ENCODE measurements at regions not wholly inside any gene's neighbourhood (a gene's known extent, or its start where the extent isn't known, plus 50 kb on each side); places are given as distances from the start of the nearest gene placed in this dataset.

DNA sequence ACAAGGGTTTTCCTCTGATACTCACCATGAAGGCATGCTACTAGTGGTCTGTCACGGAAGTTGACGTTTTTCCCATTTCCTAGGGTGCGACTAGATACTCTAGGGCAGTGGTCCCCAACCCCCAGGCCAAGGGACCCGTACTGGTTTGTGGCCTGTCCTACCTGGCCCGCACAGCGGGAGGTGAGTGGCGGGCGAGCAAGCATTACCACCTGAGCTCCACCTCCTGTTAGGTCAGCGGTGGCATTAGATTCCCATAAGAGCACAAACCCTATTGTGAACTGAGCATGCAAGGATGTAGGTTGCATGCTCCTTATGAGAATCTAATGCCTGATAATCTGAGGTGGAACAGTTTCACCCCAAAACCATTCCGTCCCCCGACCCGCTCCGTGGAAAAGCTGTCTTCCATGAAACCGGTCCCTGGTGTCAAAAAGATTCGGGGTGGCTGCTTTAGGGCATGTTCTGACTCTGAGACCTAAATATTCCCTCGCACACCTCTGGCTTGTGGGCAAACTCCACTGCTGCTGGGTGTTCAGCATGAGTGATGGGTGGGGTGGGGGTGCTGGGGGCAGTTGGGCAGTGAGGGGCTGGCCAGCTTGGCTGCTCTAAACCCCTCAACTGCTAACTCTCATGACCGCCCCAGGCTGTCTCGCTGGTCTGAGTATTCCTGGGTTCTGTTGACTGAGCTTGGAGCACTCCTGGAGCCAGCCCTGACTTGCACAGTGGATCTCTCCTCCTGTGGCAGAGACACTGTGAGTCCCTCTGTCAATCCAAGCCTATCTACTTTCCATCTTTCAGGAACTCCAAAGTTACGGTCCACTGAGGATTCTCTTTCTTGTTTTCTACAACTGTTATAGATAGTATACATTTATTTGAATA, 78.3 kb upstream of the NEK6 start:
- Histone ChIP-seq H3K9me1 (ENCODE audit: control insufficient read depth, extremely low read depth, insufficient read depth, low read length) (no peaks in the 10 kb centered on the region), H4K20me1 (ENCODE audit: control insufficient read depth, extremely low read depth, insufficient read depth, low read length) (no peaks in the 10 kb centered on the region), H3K36me3 (ENCODE audit: control insufficient read depth in 2 of 2, extremely low read depth in 1 of 2, insufficient read depth in 2 of 2, low read length in 2 of 2) (no peaks in the 10 kb centered on the region), H3K9me3 (ENCODE audit: control insufficient read depth, low read depth, low read length) (no peaks in the 10 kb centered on the region), H3K79me2 (ENCODE audit: control insufficient read depth, insufficient read depth, low read length) (no peaks in the 10 kb centered on the region), H3K27me3 (ENCODE audit: control insufficient read depth, extremely low read depth, insufficient read depth, low read length) (peaks cover 13% of the 10 kb centered on the region), H3K27ac (ENCODE audit: control insufficient read depth, insufficient read depth, low read length) (no peak overlapping the region), H2AFZ (ENCODE audit: control insufficient read depth, low read length) (no peak overlapping the region), H3K4me1 (ENCODE audit: control insufficient read depth, extremely low read depth, insufficient read depth, low read length) (no peaks in the 10 kb centered on the region), H3K4me2 (ENCODE audit: control insufficient read depth, extremely low read depth, insufficient read depth, low read depth, low read length) (no peak overlapping the region), H3K9ac (ENCODE audit: control insufficient read depth, extremely low read depth, insufficient read depth, low read length) (no peak overlapping the region), H3K4me3 (ENCODE audit: control insufficient read depth in 2 of 3, extremely low read depth in 1 of 3, insufficient read depth in 2 of 3, low read depth in 1 of 3, low read length in 3 of 3) (no peak overlapping the region)
- FAIRE-seq (no peak), DNase-seq (ENCODE audit: low read depth, low spot score) (no peak)
- TF ChIP-seq EZH2 (IDR thresholded peaks at IDR 0.05; ENCODE audit: low read length): no peak
- TF ChIP-seq, protein P1, sequence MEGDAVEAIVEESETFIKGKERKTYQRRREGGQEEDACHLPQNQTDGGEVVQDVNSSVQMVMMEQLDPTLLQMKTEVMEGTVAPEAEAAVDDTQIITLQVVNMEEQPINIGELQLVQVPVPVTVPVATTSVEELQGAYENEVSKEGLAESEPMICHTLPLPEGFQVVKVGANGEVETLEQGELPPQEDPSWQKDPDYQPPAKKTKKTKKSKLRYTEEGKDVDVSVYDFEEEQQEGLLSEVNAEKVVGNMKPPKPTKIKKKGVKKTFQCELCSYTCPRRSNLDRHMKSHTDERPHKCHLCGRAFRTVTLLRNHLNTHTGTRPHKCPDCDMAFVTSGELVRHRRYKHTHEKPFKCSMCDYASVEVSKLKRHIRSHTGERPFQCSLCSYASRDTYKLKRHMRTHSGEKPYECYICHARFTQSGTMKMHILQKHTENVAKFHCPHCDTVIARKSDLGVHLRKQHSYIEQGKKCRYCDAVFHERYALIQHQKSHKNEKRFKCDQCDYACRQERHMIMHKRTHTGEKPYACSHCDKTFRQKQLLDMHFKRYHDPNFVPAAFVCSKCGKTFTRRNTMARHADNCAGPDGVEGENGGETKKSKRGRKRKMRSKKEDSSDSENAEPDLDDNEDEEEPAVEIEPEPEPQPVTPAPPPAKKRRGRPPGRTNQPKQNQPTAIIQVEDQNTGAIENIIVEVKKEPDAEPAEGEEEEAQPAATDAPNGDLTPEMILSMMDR (optimal IDR thresholded peaks at IDR 0.05 in 1 of 3, IDR thresholded peaks at IDR 0.05 in 1 of 3, conservative IDR thresholded peaks at IDR 0.05 in 1 of 3; ENCODE audit: extremely low read depth in 1 of 3, insufficient read depth in 2 of 3, low read length in 3 of 3): no peak
- dilution Hi-C loops (cut with MboI; ENCODE audit: extremely low pct_ligation_motif_present, low sequenced_read_pairs): no loop called here

DNA sequence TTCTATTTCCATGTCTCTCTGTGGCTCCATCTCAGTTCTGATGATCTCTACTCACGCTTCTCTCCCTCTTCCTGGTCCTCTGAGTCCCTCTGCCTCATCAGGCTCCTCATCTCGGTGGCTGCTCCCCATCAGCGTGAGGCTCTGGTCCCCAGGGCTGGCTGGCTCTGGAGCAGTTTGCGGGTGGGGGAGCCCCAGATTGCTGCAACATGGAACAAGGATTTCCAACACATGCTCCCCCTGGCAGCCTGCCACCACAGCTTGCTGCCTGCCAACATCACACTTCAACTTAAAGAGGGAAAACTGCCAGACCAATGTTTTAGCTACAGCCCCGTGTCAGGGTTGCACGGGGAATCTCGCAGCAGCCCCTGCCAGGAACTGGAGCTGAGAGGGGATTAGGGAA, 77.2 kb upstream of the NEK6 start:
- Histone ChIP-seq H3K4me3 (ENCODE audit: control insufficient read depth in 2 of 3, extremely low read depth in 1 of 3, insufficient read depth in 2 of 3, low read depth in 1 of 3, low read length in 3 of 3) (no peak overlapping the region), H3K27me3 (ENCODE audit: control insufficient read depth, extremely low read depth, insufficient read depth, low read length) (peaks cover 13% of the 10 kb centered on the region), H3K9me1 (ENCODE audit: control insufficient read depth, extremely low read depth, insufficient read depth, low read length) (no peaks in the 10 kb centered on the region), H3K36me3 (ENCODE audit: control insufficient read depth in 2 of 2, extremely low read depth in 1 of 2, insufficient read depth in 2 of 2, low read length in 2 of 2) (no peaks in the 10 kb centered on the region), H3K4me2 (ENCODE audit: control insufficient read depth, extremely low read depth, insufficient read depth, low read depth, low read length) (no peak overlapping the region), H3K79me2 (ENCODE audit: control insufficient read depth, insufficient read depth, low read length) (no peaks in the 10 kb centered on the region), H3K27ac (ENCODE audit: control insufficient read depth, insufficient read depth, low read length) (no peak overlapping the region), H3K9ac (ENCODE audit: control insufficient read depth, extremely low read depth, insufficient read depth, low read length) (no peak overlapping the region), H3K4me1 (ENCODE audit: control insufficient read depth, extremely low read depth, insufficient read depth, low read length) (no peaks in the 10 kb centered on the region), H3K9me3 (ENCODE audit: control insufficient read depth, low read depth, low read length) (no peaks in the 10 kb centered on the region), H2AFZ (ENCODE audit: control insufficient read depth, low read length) (no peak overlapping the region), H4K20me1 (ENCODE audit: control insufficient read depth, extremely low read depth, insufficient read depth, low read length) (no peaks in the 10 kb centered on the region)
- TF ChIP-seq EZH2 (IDR thresholded peaks at IDR 0.05; ENCODE audit: low read length): no peak
- TF ChIP-seq, protein P1 (optimal IDR thresholded peaks at IDR 0.05 in 1 of 3, IDR thresholded peaks at IDR 0.05 in 1 of 3, conservative IDR thresholded peaks at IDR 0.05 in 1 of 3; ENCODE audit: extremely low read depth in 1 of 3, insufficient read depth in 2 of 3, low read length in 3 of 3): no peak
- DNase-seq (ENCODE audit: low read depth, low spot score) (no peak), FAIRE-seq (no peak)
- dilution Hi-C loops (cut with MboI; ENCODE audit: extremely low pct_ligation_motif_present, low sequenced_read_pairs): no loop called here

All from keratinocyte (primary cell).